Uterus (tissue), 3 donors: ENCODE measurements at regions not wholly inside any gene's neighbourhood (a gene's known extent, or its start where the extent isn't known, plus 50 kb on each side); places are given as distances from the start of the nearest gene placed in this dataset.

Experiments
- DNase-seq, 2 donors: peaks; one replicate each; pipeline ENCODE4 v3.0.0-alpha.2; 2019 to 2020
- H3K27ac ChIP-seq, 2 donors: fragments of 200-600 bp; sonication (generic); 1 replicate in 1 of 2; 2 replicates in 1 of 2; pipeline ENCODE4 v1.5.1; 2016 to 2018
- H3K27me3 ChIP-seq, 2 donors: fragments of 200-600 bp; sonication (generic); one replicate each; pipeline ENCODE4 v1.5.1; 2018 to 2019; ENCODE audit warnings: control low read depth in 1 of 2
- H3K36me3 ChIP-seq, 2 donors: fragments of 200-600 bp; sonication (generic); one replicate each; pipeline ENCODE4 v1.5.1; 2019; ENCODE audit warnings: control low read depth in 1 of 2
- H3K4me1 ChIP-seq, 2 donors: fragments of 200-600 bp; sonication (generic); one replicate each; pipeline ENCODE4 v1.5.1; 2018 to 2019; ENCODE audit warnings: control low read depth in 1 of 2
- H3K4me3 ChIP-seq, 2 donors: fragments of 200-600 bp; sonication (generic); 1 replicate in 1 of 2; 2 replicates in 1 of 2; pipeline ENCODE4 v1.5.1; 2018 to 2019; ENCODE audit warnings: mild to moderate bottlenecking in 1 of 2
- H3K9me3 ChIP-seq, 2 donors: fragments of 200-600 bp; sonication (generic); one replicate each; pipeline ENCODE4 v1.5.1; 2019; ENCODE audit warnings: control low read depth in 1 of 2
- CTCF ChIP-seq, 4 experiments: fragments of 200-600 bp in 2 of 4; fragments of 450-650 bp in 2 of 4; sonication (generic) in 2 of 4; IDR thresholded peaks; one replicate each; pipeline ENCODE4 v1.5.1; 2016 to 2019; ENCODE audit warnings: antibody characterized with exemption in 4 of 4, mild to moderate bottlenecking in 2 of 4, moderate library complexity in 1 of 4
- POLR2A ChIP-seq, 2 donors: fragments of 450-650 bp; IDR thresholded peaks; one replicate each; pipeline ENCODE4 v1.6.1; 2016; ENCODE audit warnings: antibody characterized with exemption in 2 of 2, mild to moderate bottlenecking in 1 of 2, moderate library complexity in 1 of 2
- intact Hi-C: fragments of 100-400 bp; cut with DNase I; formaldehyde crosslinking; loops from one replicate; pipeline ENCODE4 v1.15.1; 2023; ENCODE audit warnings: low total_unique reads
- donor health status: DM: yes; HTN: yes; CAD: no.

DNA sequence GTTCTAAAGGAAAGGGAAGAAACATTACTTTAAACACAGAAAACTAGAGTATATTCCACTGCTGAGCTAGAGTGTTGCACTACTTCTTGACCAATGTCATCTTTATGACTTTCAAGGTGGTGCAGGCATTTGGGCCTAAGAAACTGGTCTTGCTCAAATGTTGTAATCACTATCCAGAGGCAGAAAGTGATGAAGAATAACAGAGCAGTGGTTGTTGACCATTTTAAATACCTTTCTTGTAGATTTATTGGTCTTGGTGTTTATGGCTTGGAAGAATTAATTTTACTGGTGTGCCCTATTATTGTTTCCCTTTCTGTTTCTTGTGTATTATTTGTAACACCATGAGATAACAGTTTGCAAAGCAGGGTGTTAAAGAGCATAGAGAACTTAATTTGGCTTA, 56.9 kb upstream of the SCN7A start:
- no peak overlapping the region for H3K27ac ChIP-seq
- TF ChIP-seq POLR2A (IDR thresholded peaks at IDR 0.05) (no peak), CTCF (IDR thresholded peaks at IDR 0.05) (no peak)
- H3K36me3 ChIP-seq, result no peaks in the 10 kb centered on the region
- H3K27me3 ChIP-seq, result no peaks in the 10 kb centered on the region
- H3K4me3 ChIP-seq, result no peak overlapping the region
- intact Hi-C loops, result no loop called here
- H3K9me3 ChIP-seq, result no peaks in the 10 kb centered on the region
- H3K4me1 ChIP-seq, result no peaks in the 10 kb centered on the region
- no peak for DNase-seq

DNA sequence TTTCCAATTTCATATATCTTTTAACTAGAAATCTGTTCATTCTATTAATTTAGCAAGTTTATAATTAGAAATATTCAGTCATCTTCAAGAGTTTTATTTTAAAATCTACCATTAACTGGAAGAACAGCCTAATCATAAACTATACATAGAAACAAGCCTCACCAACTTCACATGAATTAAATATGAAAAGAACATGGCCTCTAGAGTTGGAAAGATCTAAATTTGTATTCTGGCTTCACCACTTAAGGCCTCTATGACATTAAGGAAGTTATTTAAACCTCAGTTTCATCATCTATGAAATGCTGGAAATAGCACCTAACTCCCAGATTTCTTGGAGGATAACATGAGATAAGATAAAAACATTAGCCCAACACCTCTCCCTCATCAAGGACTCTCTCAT, 51.4 kb upstream of the SCN7A start:
- no peak overlapping the region for H3K4me3 ChIP-seq

More for the DNA sequence above, 51.4 kb upstream of the SCN7A start:
- intact Hi-C loops, result no loop called here
- no peaks in the 10 kb centered on the region for H3K27me3 ChIP-seq
- no peak for DNase-seq
- H3K27ac ChIP-seq, result no peak overlapping the region
- H3K4me1 ChIP-seq, result no peaks in the 10 kb centered on the region
- no peaks in the 10 kb centered on the region for H3K36me3 ChIP-seq
- no peak for TF ChIP-seq POLR2A (IDR thresholded peaks at IDR 0.05)
- no peak for TF ChIP-seq CTCF (IDR thresholded peaks at IDR 0.05)
- no peaks in the 10 kb centered on the region for H3K9me3 ChIP-seq
